H9 (cell line): ENCODE measurements at regions not wholly inside any gene's neighbourhood (a gene's known extent, or its start where the extent isn't known, plus 50 kb on each side); places are given as distances from the start of the nearest gene placed in this dataset.

ENCODE experiments used
- DNase-seq: peaks from one replicate; pipeline ENCODE4 v3.0.0-alpha.2; 2017
- H2AFZ ChIP-seq: one replicate; pipeline ENCODE4 v1.6.1; 2013; ENCODE audit warnings: mild to moderate bottlenecking, low read length, control low read depth, moderate library complexity
- H2AK5ac ChIP-seq: 2 replicates; pipeline ENCODE4 v1.6.1; 2013; ENCODE audit warnings: low read length, control low read depth, mixed read lengths; ENCODE audit not compliant: insufficient read length
- H2BK120ac ChIP-seq: one replicate; pipeline ENCODE4 v1.6.1; 2013; ENCODE audit warnings: low read depth, mild to moderate bottlenecking, low read length, control low read depth, inconsistent platforms; ENCODE audit not compliant: poor library complexity, severe bottlenecking
- H2BK12ac ChIP-seq: 2 replicates; pipeline ENCODE4 v1.6.1; 2013; ENCODE audit warnings: low read length, control low read depth, mixed read lengths, low read depth; ENCODE audit not compliant: insufficient read length
- H2BK15ac ChIP-seq: 2 replicates; pipeline ENCODE4 v1.6.1; 2013; ENCODE audit warnings: low read depth, low read length, control low read depth
- H2BK20ac ChIP-seq: one replicate; pipeline ENCODE4 v1.6.1; 2013; ENCODE audit warnings: low read depth, mild to moderate bottlenecking, low read length, control low read depth, inconsistent platforms; ENCODE audit not compliant: poor library complexity, severe bottlenecking
- H2BK5ac ChIP-seq: 2 replicates; pipeline ENCODE4 v1.6.1; 2013; ENCODE audit warnings: low read length, control low read depth, mixed read lengths; ENCODE audit not compliant: insufficient read length
- H3K14ac ChIP-seq: 2 replicates; pipeline ENCODE4 v1.6.1; 2013; ENCODE audit warnings: low read length, control low read depth; ENCODE audit not compliant: insufficient read depth
- H3K18ac ChIP-seq: 2 replicates; pipeline ENCODE4 v1.6.1; 2013; ENCODE audit warnings: low read depth, mild to moderate bottlenecking, mixed read lengths, low read length, control low read depth; ENCODE audit not compliant: insufficient read length
- H3K23ac ChIP-seq: 2 replicates; pipeline ENCODE4 v1.6.1; 2013; ENCODE audit warnings: low read length, control low read depth, mixed read lengths, low read depth; ENCODE audit not compliant: insufficient read length
- H3K23me2 ChIP-seq: 2 replicates; pipeline ENCODE4 v1.6.1; 2013; ENCODE audit warnings: low read depth, mild to moderate bottlenecking, mixed read lengths, low read length, control low read depth; ENCODE audit not compliant: insufficient read length, poor library complexity, severe bottlenecking
- H3K27ac ChIP-seq: 2 replicates; pipeline ENCODE4 v1.5.1; 2013; ENCODE audit warnings: low read length, control low read depth, mixed read lengths, low read depth; ENCODE audit not compliant: insufficient read length
- H3K27me3 ChIP-seq: 2 replicates; pipeline ENCODE4 v1.6.1; 2013; ENCODE audit warnings: low read length, control low read depth, inconsistent platforms; ENCODE audit not compliant: insufficient read depth
- H3K4ac ChIP-seq: 2 replicates; pipeline ENCODE4 v1.6.1; 2013; ENCODE audit warnings: low read depth, mild to moderate bottlenecking, control low read depth, inconsistent platforms, low read length, moderate library complexity
- H3K4me1 ChIP-seq: 2 replicates; pipeline ENCODE4 v1.6.1; 2013; ENCODE audit warnings: low read length, control low read depth, inconsistent platforms; ENCODE audit not compliant: insufficient read depth
- H3K4me2 ChIP-seq: 2 replicates; pipeline ENCODE4 v1.6.1; 2013; ENCODE audit warnings: low read length, control low read depth, mixed read lengths; ENCODE audit not compliant: insufficient read length, insufficient read depth
- H3K56ac ChIP-seq: 2 replicates; pipeline ENCODE4 v1.6.1; 2013; ENCODE audit warnings: low read depth, mild to moderate bottlenecking, mixed read lengths, low read length, control low read depth; ENCODE audit not compliant: insufficient read length
- H3K79me1 ChIP-seq: 2 replicates; pipeline ENCODE4 v1.6.1; 2013; ENCODE audit warnings: low read depth, mild to moderate bottlenecking, moderate library complexity, low read length, control low read depth, inconsistent platforms; ENCODE audit not compliant: insufficient read depth, poor library complexity, severe bottlenecking
- H3K79me2 ChIP-seq: 2 replicates; pipeline ENCODE4 v1.6.1; 2013; ENCODE audit warnings: low read length, control low read depth, inconsistent platforms; ENCODE audit not compliant: insufficient read depth
- H3K9ac ChIP-seq: 2 replicates; pipeline ENCODE4 v1.6.1; 2013; ENCODE audit warnings: low read length, control low read depth, mixed read lengths; ENCODE audit not compliant: insufficient read length; ENCODE audit errors: extremely low read depth
- H3K9me3 ChIP-seq: one replicate; pipeline ENCODE4 v1.6.1; 2013; ENCODE audit warnings: low read depth, low read length, inconsistent platforms; ENCODE audit not compliant: control insufficient read depth
- H3T11ph ChIP-seq: one replicate; pipeline ENCODE4 v1.6.1; 2013; ENCODE audit warnings: mild to moderate bottlenecking, low read length, control low read depth, inconsistent platforms
- H4K20me1 ChIP-seq: one replicate; pipeline ENCODE4 v1.6.1; 2013; ENCODE audit not compliant: control insufficient read depth, insufficient read length, insufficient read depth
- H4K5ac ChIP-seq: 2 replicates; pipeline ENCODE4 v1.6.1; 2013; ENCODE audit warnings: low read depth, mild to moderate bottlenecking, mixed read lengths, low read length, control low read depth; ENCODE audit not compliant: insufficient read length
- H4K8ac ChIP-seq: replicated peaks from 2 replicates; pipeline ENCODE4 v1.6.1; 2013; ENCODE audit warnings: low read length, control low read depth, mixed read lengths, low read depth; ENCODE audit not compliant: insufficient read length
- H4K91ac ChIP-seq: 2 replicates; pipeline ENCODE4 v1.6.1; 2013; ENCODE audit warnings: low read depth, mild to moderate bottlenecking, moderate library complexity, mixed read lengths, low read length, control low read depth; ENCODE audit not compliant: insufficient read length
- H3K27ac Mint-ChIP-seq, 3 experiments: 2 replicates in 2 of 3; 3 replicates in 1 of 3; pipeline ENCODE4 v1.8.0; 2020 to 2021; ENCODE audit warnings: mixed read lengths in 3 of 3, mild to moderate bottlenecking in 1 of 3, moderate library complexity in 1 of 3
- H3K27me3 Mint-ChIP-seq: 2 replicates; pipeline ENCODE4 v1.8.0; 2021; ENCODE audit warnings: low read depth, mild to moderate bottlenecking, moderate library complexity, mixed read lengths
- H3K36me3 Mint-ChIP-seq, 3 experiments: 2 replicates in 2 of 3; 3 replicates in 1 of 3; pipeline ENCODE4 v1.8.0; 2020 to 2021; ENCODE audit warnings: low read depth in 3 of 3, mixed read lengths in 3 of 3; ENCODE audit not compliant: insufficient read depth in 1 of 3
- H3K4me1 Mint-ChIP-seq, 2 experiments: 2 replicates each; pipeline ENCODE4 v1.8.0; 2020; ENCODE audit warnings: mixed read lengths in 2 of 2
- H3K4me3 Mint-ChIP-seq, 2 experiments: 2 replicates in 1 of 2; 3 replicates in 1 of 2; pipeline ENCODE4 v1.8.0; 2020 to 2021; ENCODE audit warnings: mild to moderate bottlenecking in 2 of 2, mixed read lengths in 2 of 2, moderate library complexity in 1 of 2
- H3K9me3 Mint-ChIP-seq, 2 experiments: 2 replicates in 1 of 2; 3 replicates in 1 of 2; pipeline ENCODE4 v1.8.0; 2020; ENCODE audit warnings: mild to moderate bottlenecking in 2 of 2, mixed read lengths in 2 of 2, moderate library complexity in 1 of 2
- CTCF ChIP-seq: fragments of 200-600 bp; sonication (generic); conservative IDR thresholded peaks from 3 replicates; pipeline ENCODE4 v1.8.0; 2021; ENCODE audit warnings: antibody characterized with exemption, mild to moderate bottlenecking
- WGBS: extraction: QIAGEN DNeasy Blood & Tissue Kit; methylation state at CpG from one replicate; pipeline ENCODE4 v1.1.7; 2013; ENCODE audit warnings: missing lambda C conversion rate, low lambda C conversion rate, mixed read lengths; ENCODE audit not compliant: insufficient read length; ENCODE audit errors: extremely low coverage; 5-methylcytosine and 5-hydroxymethylcytosine counted together

DNA sequence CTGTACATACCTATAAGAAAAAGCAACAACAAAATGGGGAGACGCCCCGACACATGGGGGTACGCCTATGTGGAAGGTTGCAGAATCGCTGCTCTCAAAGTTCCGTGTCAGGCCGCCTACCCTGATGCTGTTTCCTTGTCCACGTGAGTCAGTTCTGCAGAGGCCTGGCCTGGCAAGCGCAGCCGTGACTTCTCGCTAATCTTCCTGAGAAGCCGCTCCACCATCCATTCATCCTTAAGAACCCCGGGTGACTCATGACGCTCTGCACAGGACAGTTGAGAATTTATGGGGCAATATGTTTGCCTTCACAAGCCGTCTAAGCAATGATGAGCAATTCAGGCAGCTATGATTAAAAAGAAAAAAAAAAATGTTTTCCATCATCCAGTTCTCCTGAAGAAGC lies 122.3 kb upstream of the TMPRSS2 start:
- no peaks in the 10 kb centered on the region for H3K79me2 ChIP-seq
- no peaks in the 10 kb centered on the region for H3K27me3 ChIP-seq
- H3K4ac ChIP-seq = no peak overlapping the region
- H3K27ac Mint-ChIP-seq = peak overlapping the region in 1 of 3 experiments; percentile 24; a peak in 1 of 7 replicates
- H3K9ac ChIP-seq = no peak overlapping the region
- H4K8ac ChIP-seq = no peak overlapping the region
- H3T11ph ChIP-seq = no peak overlapping the region
- H2BK15ac ChIP-seq = no peak overlapping the region
- H3K23ac ChIP-seq = no peak overlapping the region
- H3K9me3 ChIP-seq = no peaks in the 10 kb centered on the region
- no peak overlapping the region for H3K56ac ChIP-seq
- H2AFZ ChIP-seq = no peak overlapping the region
- H3K27ac ChIP-seq = no peak overlapping the region
- no peak overlapping the region for H3K4me3 Mint-ChIP-seq
- peaks cover 8% of the 10 kb centered on the region for H3K27me3 Mint-ChIP-seq
- H3K18ac ChIP-seq = no peak overlapping the region
- no peak overlapping the region for H3K4me2 ChIP-seq
- no peaks in the 10 kb centered on the region for H3K79me1 ChIP-seq
- peaks cover 0 to 7% of the 10 kb centered on the region in 2 experiments; a peak in 3 of 5 replicates for H3K9me3 Mint-ChIP-seq
- no CpG with 5 or more reads among the region's 14 CpGs for WGBS
- no peak overlapping the region for H4K5ac ChIP-seq
- H2BK120ac ChIP-seq = no peak overlapping the region
- H3K23me2 ChIP-seq = no peaks in the 10 kb centered on the region
- peaks cover 0 to 18% of the 10 kb centered on the region in 2 experiments; a peak in 3 of 4 replicates for H3K4me1 Mint-ChIP-seq
- no peak overlapping the region for H2BK20ac ChIP-seq
- H4K20me1 ChIP-seq = no peaks in the 10 kb centered on the region
- no peak overlapping the region for H4K91ac ChIP-seq
- no peak overlapping the region for H2BK5ac ChIP-seq
- no peak for DNase-seq
- H2AK5ac ChIP-seq = no peak overlapping the region
- H3K36me3 Mint-ChIP-seq = no peaks in the 10 kb centered on the region; a peak in 2 of 7 replicates
- no peaks in the 10 kb centered on the region for H3K4me1 ChIP-seq
- H3K14ac ChIP-seq = no peak overlapping the region
- no peak overlapping the region for H2BK12ac ChIP-seq
- TF ChIP-seq CTCF = no peak
